CD4-positive, alpha-beta T cell treated with Interleukin-6 at 100 ng/mL for 8 hours (primary cell): ENCODE measurements at regions not wholly inside any gene's neighbourhood (a gene's known extent, or its start where the extent isn't known, plus 50 kb on each side); places are given as distances from the start of the nearest gene placed in this dataset.

Experiments used
- DNase-seq: peaks from one replicate; pipeline ENCODE4 v3.0.0-alpha.2; 2020; ENCODE audit warnings: mixed read lengths, low spot score

DNA sequence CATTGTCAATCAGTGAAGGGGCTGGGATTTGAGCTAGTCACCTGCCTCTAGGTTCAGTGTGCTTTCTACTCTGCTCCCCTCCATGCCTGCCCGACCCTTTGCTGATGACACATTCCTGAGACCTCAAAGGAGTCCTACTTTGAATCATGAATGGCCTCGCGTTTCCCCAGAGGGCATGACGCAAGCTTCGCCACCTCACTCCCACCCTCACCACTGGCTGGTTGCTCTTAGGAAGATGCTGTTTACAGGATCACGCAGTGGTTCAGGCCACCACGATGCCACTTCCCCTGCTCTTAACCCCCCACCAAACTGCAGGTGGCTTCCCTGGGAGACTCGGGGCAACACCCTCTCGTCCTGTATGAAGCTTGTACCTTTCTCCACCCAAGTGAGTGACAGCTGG is 62.9 kb upstream of the B3GAT1 start:
- no peak for DNase-seq

DNA sequence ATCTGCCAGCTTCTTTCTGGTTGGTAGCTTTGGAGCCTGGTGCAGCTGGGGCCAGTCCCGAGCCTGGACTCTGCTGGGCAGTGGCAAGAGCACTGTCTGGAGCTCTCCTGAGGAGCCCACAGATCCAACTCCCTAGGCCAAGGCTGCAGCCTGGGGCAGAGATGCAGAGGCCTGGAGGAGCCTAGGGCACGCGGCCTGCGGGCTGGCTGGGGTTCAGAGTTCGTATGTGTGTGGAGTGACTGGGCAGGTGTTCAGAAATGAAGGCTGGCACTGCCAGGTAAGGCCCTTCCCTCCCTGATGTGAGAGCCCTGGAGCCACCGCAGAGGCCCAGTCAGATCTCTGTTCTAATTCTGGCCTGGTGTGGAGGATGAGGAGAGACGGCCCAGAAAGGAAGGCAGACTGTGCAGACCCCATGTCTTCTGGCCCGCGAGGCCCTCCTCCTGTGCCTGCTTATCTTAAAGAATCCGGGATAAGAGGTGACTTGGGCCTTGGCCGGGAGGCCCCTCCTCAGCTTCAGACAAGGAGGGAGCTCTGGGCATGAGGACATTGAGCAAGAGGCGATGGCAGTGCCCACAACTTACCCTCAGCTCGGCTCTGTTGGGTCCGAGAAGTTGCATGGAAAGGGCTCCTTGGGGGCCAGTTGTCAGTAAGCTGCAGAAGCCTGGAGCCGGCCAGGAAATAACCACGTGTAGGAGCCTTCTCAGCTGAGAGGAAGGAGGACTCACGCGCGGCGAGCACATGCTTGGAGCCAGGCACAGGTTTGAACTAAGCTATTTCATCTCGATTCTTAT is 62.2 kb upstream of the B3GAT1 start:
- no peak for DNase-seq

DNA sequence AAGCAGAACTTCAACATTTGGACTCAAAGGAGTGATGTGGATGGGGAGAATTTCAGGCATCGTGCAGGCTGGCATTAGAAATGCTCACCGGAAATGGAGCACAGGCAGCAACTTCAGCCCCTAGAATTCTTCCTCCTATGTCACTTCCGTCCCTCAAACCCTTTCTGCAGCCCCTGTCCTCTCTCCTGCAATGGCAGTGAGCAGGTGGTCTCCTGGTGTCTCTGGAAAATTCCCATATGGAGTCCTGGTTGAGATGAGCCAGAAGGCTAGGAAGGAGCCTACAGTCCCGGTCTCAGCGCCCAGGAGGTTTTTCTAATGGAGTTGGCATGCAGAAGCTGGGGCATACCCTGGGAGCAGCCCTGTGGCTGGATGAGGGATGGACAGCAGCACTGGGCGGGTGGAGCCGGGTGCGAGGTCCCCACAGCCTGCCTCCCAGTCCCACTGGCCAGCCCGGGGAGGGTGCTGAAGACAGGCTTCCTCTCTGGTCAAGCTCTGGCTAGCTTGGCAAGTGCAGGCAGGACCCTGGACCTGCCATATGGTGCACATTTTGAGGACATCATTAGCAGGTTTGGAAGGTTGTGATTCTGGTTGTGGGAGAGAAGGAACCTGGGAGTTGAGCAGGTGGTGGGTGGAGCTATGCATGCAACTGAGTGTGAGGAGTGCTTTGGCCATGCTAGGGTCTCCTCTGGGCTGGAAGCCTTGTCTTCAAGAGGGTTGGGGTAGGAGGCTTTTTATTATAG is 59.8 kb upstream of the B3GAT1 start:
- DNase-seq, result no peak

DNA sequence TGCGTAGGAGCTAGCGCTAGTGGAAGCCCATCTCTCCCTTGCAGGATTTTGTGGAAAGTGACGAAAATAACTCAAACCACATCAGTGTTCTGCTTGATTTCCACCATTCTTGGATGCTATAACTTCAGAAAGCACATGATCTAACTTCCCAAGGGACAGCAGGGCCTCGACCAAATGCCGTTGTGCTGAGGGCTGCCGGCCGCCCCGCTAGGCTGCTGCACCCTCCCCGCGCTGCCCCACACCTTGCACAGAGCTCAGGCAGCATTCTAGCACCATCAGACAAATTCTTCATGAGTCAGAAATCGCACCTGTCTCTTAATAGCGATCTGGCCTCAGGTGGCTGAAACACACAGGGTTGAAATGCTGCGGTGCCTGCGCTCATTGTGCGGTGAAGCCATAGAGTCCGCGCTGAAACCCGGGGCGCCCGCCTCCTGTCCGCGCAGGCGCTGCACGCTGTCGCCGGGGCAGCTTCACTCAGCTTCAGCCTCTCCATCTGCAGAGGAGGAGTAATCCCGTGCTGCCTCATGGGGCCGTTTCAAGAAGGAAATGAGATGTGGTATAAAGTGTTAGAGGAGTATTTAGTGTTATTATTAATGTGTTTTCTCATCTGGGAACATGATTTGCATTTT is 59.2 kb upstream of the B3GAT1 start:
- no peak for DNase-seq

DNA sequence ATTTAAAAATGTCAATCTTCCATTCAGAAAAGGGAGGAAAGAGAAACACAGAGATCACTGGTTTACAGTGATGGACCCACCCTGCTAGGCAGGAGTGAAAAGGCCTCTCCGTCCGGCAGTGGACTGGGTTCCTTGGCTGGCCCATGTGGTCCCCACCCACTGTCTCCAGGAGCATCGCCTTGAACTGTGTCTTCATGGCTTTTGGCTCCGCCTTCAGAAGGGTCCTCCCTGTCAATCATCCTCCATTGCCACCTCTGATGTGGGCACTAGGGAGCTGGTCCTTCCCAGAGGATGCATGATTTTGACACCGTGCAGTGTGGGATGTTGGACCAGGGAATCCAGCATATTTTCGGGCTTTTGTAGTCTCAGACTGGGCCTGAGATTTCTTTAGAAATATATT is 58.2 kb upstream of the B3GAT1 start:
- no peak for DNase-seq

DNA sequence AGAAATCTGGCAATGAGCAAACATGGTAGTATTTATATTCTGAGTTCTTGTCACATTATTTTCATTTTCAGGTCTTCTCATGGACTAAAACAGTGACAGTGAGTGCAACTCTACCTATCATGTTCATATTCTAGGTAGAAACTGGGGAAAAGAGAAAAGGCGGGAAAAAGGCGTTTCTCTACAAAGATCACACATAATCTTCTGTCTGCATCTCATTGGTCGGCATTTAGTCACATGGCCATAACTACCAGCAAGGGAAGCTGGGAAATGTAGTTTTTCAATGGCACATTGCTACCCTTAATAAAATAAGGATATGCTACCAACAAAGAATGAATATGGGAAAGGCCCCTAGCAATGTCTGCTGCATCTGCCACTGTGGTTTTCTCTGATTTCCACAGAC is 57.6 kb upstream of the B3GAT1 start:
- no peak for DNase-seq

DNA sequence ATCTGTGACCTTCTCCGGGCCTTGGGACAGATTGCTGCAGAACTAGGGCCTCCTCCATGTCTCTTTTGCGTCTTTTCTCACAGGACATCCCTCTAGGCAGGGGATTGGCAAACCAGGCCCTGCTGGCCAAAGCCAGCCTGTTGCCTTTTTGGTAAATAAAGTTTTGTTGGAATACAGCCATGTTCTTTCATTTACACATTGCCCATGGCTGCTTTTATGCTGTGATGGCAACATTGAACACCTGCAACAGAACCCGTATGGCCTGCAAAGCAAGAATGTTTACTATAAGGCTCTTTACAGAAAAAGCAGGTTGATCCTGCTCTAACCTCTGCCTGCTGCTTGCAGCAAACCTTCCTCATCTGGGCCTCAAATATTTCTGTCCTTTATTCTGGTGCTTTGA is 56.8 kb upstream of the B3GAT1 start:
- no peak for DNase-seq

DNA sequence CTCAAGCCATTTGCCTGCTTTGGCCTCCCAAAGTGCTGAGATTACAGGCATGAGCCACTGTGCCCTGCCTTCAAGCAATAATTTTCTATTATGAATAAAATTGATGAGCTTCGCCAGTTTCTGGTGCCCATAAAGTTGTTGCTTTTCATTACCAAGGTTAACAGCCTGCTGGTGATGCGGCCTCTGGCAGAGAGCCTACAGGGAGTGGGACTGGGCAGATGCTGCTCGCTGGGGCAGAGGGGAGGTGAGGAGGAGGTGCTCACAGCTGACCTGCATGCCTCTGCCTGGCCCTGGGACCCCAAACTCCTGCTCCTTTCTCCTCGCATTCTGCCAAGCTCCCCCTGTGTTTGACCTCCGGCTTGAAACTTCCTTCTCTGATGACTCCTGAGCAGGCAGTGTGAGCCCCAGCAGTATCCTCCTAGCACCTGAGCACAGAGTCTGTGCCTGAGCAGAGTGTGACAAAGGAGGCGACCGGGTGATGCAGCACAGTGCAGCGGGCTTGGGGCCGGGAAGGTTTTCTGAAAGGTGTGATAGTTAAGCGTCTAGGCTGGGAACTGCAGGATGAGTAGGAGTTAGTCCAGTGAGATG is 56.1 kb upstream of the B3GAT1 start:
- no peak for DNase-seq

DNA sequence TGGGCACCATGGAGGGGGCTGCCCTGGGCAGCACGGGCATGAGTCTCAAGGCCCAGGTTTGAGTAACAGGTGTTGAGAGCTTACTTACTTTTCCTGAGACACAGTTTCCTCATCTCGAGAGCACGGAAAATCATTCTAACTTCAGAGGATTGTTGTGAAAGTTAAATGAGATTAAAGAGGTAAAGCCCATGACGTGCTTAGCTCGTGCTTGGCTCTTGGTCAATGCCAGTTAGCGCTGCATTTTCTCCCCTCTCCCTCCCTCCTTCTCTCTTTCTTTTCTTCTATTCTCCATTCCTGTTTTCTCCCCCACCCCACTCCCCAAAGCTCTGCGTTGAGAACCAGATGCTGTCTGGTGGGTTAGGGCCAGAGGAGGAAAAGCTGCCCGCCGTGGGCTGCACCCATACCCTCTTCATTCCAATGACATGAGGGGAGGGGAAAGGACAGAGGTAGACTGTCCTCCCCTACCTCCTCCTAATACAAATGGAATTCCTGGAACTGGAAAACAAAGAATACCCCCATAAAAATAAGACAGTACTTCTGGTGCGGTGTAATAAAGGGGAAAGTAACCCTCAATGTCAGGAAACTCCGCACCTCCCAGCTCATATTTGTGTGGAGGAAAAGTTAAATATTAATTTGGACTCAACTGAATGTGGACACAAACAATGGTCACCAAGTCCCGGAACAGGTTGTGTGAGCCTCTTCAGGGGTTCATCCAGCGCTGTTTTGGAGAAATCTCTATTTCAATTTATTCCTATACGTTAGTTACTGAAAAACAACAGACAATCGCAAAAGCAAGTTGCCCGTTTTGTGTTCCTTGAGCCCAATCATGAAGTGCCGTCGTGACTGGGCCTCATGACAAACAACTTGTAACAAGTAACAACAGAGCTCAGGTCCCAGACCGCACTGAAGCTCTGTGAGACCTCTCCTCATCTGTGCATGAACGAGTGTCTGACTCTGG is 54.8 kb upstream of the B3GAT1 start:
- DNase-seq, result no peak

DNA sequence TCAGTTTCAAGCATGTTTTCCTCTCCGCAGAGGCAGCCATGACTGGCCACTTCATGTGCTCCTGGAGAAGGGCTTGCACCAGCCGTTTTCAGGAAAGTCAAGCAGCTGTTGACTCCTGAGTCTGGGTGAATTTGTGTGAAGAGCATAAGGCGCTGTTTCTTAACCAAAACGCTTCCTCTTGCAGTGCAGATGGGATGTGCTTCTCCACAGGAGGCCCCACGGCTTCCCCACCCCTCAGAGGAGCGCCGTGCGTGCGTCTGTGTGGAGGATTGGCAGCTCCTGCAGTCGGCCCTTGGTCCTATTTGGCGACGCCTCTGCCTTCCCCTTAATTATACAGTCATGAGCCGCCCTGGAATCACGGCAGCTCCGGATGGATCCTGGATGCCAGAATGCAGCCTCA is 54.1 kb upstream of the B3GAT1 start:
- DNase-seq, result no peak

DNA sequence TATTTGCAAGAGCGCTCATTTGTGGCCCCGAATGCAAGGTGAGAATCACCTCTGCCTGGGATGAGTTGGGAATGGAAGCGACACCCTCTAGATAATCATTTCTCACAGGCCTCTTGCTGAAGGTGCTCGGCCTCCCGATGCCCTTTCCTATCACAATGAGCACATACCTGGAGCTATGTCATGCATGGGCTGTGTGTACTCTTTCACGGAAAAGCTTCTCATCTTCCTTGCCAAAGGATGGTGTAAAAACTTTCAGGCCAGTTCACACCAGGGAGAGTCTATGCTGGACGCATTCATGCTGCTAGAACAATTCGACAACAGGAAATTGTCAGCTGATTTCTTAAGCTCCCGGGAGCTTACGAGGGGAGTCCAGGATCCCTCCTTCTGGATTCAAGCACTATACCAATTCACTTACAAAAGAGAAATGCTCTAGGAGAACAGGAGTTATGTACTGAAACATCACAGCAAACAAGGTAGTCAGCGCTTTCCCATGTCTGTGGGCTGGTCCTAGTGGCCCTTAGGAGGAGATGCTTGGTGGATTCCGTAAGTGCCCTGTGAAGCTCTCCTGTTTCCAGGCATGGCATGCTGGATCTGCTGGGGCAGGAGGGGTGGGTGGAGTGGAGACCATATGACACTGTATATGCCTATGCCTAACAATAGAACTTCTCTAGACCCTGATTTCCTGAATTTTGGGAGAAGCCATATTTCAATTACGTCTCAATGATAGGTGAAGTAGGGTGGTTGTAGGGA is 53.1 kb upstream of the B3GAT1 start:
- DNase-seq, result no peak

DNA sequence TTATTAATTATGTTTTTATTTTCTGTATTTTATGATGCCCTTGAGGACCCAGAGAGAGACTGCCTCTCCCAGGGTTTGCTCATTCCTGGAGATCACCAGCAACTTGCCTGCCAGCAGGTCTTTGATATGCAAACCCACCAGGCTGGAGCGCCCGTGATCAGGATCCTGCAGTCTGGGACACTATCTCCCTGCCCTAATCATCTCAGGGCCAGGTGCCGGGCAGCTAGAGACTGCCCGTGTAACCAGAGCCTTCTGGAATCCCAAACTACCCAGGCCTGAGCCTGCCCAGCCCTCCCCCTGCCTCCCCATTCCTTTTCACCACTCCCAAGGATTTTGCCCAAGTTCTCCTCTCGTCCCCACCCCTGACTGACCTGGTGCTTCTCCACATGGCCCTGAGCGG is 52.2 kb upstream of the B3GAT1 start:
- no peak for DNase-seq

DNA sequence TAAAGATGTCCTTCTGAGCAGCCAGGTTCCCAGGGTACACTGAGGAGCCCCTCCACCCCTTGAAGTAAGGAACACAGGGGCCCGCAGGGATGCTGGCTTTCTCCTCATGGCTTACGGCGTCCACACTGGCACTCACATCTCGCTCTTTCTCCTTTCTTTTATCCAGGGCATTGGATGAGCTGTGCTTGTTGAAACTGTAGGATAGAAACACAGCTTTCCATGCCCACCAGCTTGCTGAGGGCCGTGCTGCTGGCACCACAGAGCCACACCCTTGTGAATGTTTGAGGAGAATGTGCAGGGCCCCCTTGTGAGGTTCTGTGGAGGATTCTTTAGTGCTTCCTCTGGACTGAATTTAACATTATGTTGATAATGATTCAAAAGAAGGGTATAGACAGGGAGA is 51.7 kb upstream of the B3GAT1 start:
- DNase-seq, result no peak
